Right renal cortex interstitium (tissue), 3 donors: ENCODE measurements at regions not wholly inside any gene's neighbourhood (a gene's known extent, or its start where the extent isn't known, plus 50 kb on each side); places are given as distances from the start of the nearest gene placed in this dataset.

Source experiments
- DNase-seq, 3 donors: peaks; one replicate each; pipeline ENCODE4 v3.0.0-alpha.2; 2013; ENCODE audit warnings: low read depth in 3 of 3, low spot score in 2 of 3

DNA sequence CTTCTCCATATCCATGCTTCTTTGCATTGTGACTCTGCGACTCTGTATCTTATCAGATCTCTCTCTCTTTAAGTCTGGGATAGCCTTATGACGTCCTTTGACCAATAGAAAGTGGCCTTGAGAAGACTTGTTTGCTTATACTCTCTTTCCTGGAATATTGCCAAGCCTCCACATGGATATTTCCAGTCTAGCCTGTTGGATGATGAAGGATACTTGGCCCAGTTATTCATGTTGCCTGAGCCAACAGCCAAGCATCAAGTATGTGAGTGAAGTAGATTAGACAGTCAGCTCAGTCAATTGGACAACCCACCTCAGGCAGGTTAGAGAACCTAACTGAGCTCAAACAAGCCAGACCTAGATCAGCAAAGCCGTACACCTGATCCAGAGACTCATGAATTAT lies 864.2 kb upstream of the MGAT4C start:
- DNase-seq, result no peak

- no peak for DNase-seq
These were observed 863.5 kb upstream of the MGAT4C start for GRCh38 chr12:87119713-87120112.

- DNase-seq, result no peak
These were observed 861.3 kb upstream of the MGAT4C start for GRCh38 chr12:87117526-87117925.

DNA sequence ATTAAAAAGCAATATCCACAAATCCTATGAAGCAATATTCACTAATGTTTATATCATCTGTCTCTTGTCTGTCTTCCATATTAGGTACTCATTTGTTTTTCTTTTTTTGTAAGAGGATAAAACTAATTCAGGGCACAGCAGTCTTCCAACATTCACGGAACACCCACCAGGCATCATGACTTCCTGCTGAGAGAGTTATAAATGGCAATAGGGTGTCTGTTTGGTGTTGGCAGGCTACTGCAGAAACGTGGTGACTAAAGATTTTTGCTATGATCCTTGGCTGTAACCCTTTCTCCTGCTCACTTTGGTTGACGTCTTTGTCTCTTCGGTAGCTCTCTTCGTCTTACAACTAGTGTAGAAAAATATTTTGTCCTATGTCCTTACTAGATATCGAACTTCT lies 860.6 kb upstream of the MGAT4C start:
- no peak for DNase-seq

GRCh38 chr12:87112571-87113345 lies 856.6 kb upstream of the MGAT4C start:
- DNase-seq, result no peak

DNA sequence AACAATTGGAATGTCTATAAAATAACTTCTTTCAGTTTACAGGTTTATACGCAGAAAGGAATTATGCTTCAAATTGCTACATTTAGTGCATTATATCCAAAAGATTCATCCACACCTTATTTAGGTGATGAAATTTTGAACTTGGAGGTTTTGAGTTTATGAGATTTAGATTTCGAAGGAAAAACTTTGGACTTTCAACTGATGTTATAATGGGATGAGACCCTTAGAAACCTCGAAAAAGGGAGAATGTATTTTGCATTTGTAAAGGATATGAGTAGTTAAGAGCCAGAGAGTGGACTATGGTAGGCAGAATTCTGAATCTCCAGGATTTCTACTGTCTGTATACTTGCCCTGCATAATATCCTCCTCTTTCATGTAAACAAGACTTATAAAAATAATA lies 851.6 kb upstream of the MGAT4C start:
- no peak for DNase-seq

DNA sequence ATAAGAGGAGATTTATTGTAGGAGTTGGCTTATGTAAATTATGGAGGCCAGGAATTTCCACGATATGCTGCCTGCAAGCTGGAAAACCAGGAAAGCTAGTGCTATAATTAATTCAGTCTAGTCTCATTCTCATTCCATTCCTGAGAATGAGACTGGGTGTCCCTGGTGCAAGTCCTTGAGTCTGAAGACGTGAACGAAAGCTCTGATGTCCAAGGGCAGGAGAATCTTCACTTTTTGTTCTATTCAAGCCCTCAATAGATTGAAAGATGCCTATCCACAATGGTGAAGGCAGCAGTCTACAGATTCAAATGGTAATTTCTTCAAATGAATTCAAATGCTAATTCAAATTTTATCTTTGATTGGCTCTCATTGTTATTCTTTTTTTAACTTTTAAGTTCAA lies 851.1 kb upstream of the MGAT4C start:
- DNase-seq, result no peak

DNA sequence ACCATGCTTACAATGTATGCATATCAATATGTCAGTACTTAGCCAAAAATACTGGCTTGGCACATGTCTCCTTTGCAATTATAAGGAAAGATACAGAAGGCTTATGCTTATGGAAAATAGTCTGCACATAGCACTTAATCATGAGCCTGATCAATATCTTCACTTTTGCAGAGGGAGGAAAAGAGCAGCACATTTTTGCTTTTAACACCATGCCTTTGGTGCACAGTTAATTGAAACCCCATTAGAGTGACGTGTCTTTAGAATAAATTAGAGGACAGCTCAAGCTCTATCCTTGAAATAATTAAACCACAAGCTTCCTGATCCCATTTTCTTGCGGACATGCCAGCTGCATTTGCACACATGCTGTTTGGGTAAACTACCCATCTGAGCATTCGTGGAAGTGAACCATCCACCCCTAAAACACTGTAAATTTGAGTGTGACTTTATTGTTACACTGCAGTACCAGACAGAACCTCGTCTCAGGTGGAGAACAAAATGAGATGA lies 839.9 kb upstream of the MGAT4C start:
- DNase-seq, result no peak

DNA sequence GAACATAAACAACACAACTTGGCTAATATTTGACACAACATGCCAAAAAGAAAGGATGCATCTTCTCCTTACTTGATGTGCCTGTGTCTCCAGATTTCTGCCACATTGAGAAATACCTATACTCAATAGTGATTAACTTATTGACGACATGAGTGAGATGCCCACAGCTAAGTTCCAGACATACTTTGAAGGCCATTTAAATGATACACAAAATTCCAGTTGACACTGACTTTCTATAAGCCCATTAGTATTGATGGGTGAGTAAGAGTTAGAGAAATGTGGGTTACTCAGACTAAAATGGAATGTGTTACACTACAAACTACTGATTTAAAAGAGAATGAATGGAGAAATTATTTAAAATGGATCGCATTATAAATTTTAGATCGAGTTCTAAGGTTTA lies 838.2 kb upstream of the MGAT4C start:
- DNase-seq, result no peak

- DNase-seq, result no peak
These were observed 836.2 kb upstream of the MGAT4C start for GRCh38 chr12:87092421-87092820.

GRCh38 chr12:87086118-87086891 lies 830.1 kb upstream of the MGAT4C start:
- no peak for DNase-seq

DNA sequence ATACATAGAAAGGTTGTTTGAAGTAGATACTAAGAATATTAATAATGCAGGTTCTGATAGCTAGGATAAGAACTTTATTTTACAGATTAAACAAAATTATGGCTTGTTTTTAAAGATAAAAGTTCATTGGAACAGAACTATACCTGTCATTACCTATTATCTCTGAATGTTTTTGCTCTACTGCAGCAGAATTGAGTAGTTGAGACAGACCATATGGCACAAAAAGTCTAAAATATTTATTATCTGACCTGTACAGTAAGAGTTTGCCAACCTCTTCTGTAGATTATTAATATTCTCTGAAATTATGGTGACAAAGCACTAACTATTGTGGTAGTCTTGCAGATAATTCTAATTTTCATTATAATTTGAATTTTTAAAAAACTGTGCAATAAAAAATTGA lies 829.1 kb upstream of the MGAT4C start:
- no peak for DNase-seq

DNA sequence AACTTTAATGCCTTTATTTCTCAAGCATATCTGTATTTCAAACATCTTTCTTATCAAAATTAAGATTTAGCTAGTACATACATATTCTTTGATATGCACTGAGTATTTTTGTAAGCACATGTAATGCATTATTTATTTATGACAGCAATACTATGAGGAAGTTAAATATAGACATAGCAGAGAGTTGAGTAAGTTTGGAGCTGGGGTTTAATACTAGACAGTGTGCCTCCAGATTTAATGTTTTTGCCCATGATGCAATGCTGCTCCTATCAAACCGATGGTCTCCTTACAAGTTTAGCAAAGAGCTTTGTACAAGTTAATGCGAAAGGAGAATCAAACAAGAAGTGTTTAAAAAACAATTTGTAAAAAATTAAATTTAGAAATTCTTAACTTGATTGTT lies 826.6 kb upstream of the MGAT4C start:
- DNase-seq, result no peak

GRCh38 chr12:87074781-87075180 lies 818.6 kb upstream of the MGAT4C start:
- DNase-seq, result no peak

- no peak for DNase-seq
These were observed 810.1 kb upstream of the MGAT4C start for GRCh38 chr12:87066326-87066725.

DNA sequence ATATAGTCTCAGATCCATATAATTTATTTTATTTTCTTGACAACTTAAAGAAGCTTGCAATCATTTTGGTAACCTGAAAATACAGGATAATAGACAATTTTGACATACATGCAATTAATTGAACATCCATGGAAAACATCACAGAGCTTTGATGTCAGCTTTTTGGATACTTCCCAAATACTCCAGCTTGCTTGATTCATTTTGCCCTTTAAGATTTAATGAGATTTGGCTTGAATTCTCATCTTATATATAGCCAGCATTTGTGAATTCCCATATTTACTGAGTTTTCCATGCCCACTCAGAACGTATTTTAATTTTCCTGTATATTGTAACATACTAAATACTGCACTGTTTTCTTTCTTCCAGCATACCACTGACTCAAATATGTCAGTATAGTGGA lies 803.0 kb upstream of the MGAT4C start:
- no peak for DNase-seq

DNA sequence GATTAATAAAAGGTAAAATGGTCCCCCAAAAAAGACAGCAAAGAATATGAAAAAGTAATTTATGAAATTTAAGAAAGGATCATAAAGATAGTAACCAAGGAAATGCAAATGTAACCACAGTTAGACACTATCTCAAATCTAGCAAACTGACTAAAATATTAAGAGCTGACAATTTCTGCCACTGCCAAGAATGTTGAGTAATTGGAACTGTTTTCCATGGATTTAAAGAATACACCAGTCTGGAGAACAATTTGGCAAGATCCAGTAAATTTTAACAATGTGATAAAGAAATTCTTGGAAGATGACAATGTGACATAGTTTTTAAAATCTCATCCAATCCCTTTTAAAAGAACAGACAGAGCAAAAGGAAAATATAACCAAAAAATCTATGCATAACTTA lies 798.0 kb upstream of the MGAT4C start:
- DNase-seq, result no peak

DNA sequence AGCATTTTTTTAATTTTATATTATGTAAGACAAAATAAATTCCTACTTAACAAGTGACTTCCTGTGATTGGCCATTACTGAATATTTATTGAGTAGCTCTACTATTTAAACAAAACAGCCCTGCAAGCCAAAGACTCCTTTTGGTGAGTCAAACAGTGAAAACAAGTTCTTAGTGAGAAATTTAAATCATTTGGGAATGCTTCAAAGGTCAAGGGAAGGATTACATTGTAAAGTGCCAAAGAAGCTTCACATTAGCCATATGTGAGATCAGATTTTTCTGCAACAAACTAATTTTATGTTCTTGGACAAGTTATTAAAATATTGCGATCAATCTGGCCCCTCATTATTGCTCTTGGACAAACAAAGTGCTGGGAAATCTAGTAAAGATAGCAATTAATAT lies 795.4 kb upstream of the MGAT4C start:
- no peak for DNase-seq

DNA sequence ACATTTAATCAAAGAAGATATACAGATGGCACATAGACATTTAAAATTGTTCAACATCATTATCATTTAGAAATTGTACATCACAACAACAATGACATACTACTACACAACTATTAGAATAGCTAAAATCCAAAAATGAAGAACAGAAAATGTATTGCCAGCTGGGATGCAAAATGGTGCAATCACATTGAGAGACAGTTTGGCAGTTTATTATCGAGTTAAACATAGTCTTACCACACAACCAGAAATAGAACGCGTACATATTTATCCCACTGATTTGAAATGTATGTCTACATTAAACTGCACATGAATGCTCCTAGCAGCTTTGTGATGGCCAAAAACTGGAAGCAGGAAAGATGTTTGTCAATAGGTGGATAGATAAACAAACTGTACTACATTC lies 791.5 kb upstream of the MGAT4C start:
- no peak for DNase-seq

GRCh38 chr12:87039536-87039935 lies 783.3 kb upstream of the MGAT4C start:
- no peak for DNase-seq

GRCh38 chr12:87038098-87038497 lies 781.9 kb upstream of the MGAT4C start:
- no peak for DNase-seq

GRCh38 chr12:87025976-87026375 lies 769.8 kb upstream of the MGAT4C start:
- DNase-seq, result no peak
